ENCODE measurements at regions not wholly inside any gene's neighbourhood (a gene's known extent, or its start where the extent isn't known, plus 50 kb on each side); places are given as distances from the start of the nearest gene placed in this dataset.

DNA sequence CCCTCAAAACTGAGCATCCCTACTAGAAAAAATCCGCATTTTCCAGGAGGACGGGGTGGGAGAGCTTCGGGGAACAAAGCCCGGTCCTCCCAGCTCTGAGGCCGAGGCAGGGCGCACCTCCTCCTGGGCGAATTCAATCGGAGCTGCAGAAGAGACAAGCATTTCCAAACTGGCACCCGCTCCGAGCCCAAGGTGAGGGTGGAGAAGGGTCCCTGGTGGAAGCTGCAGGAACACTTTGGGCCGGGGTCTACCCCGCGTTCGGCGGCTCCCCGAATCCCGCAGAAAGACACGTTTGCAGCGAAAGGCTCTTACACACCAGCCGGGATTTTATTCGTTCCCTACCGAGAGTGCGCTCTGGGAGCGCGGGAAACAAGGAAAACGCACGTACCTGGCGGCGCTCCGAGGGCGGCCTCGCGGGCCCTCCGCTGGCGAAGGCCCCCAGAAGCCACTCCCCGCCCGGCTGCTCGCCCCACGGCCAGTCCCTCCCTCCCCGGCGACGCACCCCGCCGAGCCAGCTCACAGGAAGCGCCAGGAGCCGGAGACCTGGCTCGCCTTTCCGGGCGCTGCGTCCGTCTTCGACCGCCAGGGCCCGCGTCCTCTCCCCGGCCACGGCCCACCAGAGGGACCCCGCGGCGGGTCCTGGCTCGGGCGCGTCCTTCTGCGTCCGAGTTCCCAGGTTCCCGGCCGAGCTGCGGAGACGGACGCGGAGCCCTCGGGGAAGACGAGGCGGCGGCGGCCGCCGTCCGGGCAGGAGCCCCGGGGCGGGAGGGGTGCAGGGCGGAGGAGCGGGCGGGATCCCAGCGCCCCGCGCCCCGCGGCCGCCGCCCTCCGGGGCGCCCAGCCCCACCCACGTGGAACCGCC lies 49.8 kb upstream of the BAHCC1 start:
- ChIA-PET POLR2A (interaction anchor here (0.6 kb wide), 1 partner anchor 74 kb away, joined by 6 read pairs; no protein-coding TSS in a partner anchor), CTCF (no interaction called here)

All from activated CD8-positive, alpha-beta memory T cell treated with anti-CD3 and anti-CD28 coated beads for 36 hours (primary cell).